H1 (cell line): ENCODE measurements at regions not wholly inside any gene's neighbourhood (a gene's known extent, or its start where the extent isn't known, plus 50 kb on each side); places are given as distances from the start of the nearest gene placed in this dataset.

Source experiments
- EZH2 ChIP-seq: fragments of 200-600 bp; sonication (generic); IDR thresholded peaks from 2 replicates; pipeline ENCODE4 v1.7.1; 2012; ENCODE audit warnings: low read depth, mild to moderate bottlenecking, moderate library complexity, low read length, inconsistent platforms; ENCODE audit not compliant: severe bottlenecking
- GABPA ChIP-seq: IDR thresholded peaks from 2 replicates; pipeline ENCODE4 v1.6.1; 2011; ENCODE audit warnings: mild to moderate bottlenecking, low read length, moderate library complexity, borderline replicate concordance; ENCODE audit not compliant: insufficient read depth

GRCh38 chr2:196329959-196330358 is 158.6 kb upstream of the STK17B start (continued):
- TF ChIP-seq GABPA (no peak), EZH2 (no peak)
